Neuron (in vitro differentiated cells): ENCODE measurements at regions not wholly inside any gene's neighbourhood (a gene's known extent, or its start where the extent isn't known, plus 50 kb on each side); places are given as distances from the start of the nearest gene placed in this dataset.

ENCODE experiments used
- H2AFZ ChIP-seq: one replicate; pipeline ENCODE4 v1.6.1; 2013; ENCODE audit warnings: low read depth, mild to moderate bottlenecking, inconsistent platforms, low read length, moderate library complexity
- H3K27me3 ChIP-seq: one replicate; pipeline ENCODE4 v1.6.1; 2013; ENCODE audit warnings: low read length; ENCODE audit not compliant: insufficient read depth
- H3K36me3 ChIP-seq: one replicate; pipeline ENCODE4 v1.6.1; 2013; ENCODE audit warnings: low read length; ENCODE audit not compliant: insufficient read depth
- H3K4me1 ChIP-seq: one replicate; pipeline ENCODE4 v1.6.1; 2013; ENCODE audit warnings: low read length; ENCODE audit not compliant: insufficient read depth
- H3K4me3 ChIP-seq: 2 replicates; pipeline ENCODE4 v1.5.1; 2013; ENCODE audit warnings: mild to moderate bottlenecking, low read length, moderate library complexity
- H3K9me3 ChIP-seq: one replicate; pipeline ENCODE4 v1.6.1; 2013; ENCODE audit warnings: low read length

DNA sequence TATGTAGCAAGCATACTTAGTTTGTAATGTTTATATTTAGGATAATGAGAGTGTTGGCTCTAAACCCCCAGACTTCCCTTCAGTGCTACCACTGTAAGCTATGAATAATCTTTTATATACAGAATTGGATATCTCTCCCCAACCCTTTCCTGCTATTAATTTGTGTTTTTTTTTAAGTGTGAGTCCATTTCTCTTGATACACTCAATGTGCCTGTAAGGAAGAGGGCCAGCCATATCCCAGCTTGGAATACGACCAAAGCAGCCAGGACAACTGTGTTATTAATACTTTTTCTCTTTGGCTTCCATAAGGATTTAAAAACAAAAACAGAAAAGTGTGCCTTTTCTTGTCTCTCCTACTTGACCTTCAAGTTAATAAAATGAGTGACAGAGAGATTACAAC lies 116.7 kb downstream of the SNAPC1 start:
- no peak overlapping the region for H2AFZ ChIP-seq
- no peaks in the 10 kb centered on the region for H3K9me3 ChIP-seq
- H3K36me3 ChIP-seq = no peaks in the 10 kb centered on the region
- no peaks in the 10 kb centered on the region for H3K27me3 ChIP-seq
- H3K4me3 ChIP-seq = no peak overlapping the region
- no peaks in the 10 kb centered on the region for H3K4me1 ChIP-seq

GRCh38 chr14:61881046-61881445 lies 118.8 kb downstream of the SNAPC1 start:
- Histone ChIP-seq H3K27me3 (no peaks in the 10 kb centered on the region), H3K4me3 (no peak overlapping the region), H3K9me3 (no peaks in the 10 kb centered on the region), H3K4me1 (no peaks in the 10 kb centered on the region), H3K36me3 (no peaks in the 10 kb centered on the region), H2AFZ (no peak overlapping the region)

- Histone ChIP-seq H3K4me1 (no peaks in the 10 kb centered on the region), H3K27me3 (no peaks in the 10 kb centered on the region), H2AFZ (no peak overlapping the region), H3K4me3 (no peak overlapping the region), H3K36me3 (no peaks in the 10 kb centered on the region), H3K9me3 (no peaks in the 10 kb centered on the region)
Measured at GRCh38 chr14:61884711-61885110, 122.5 kb downstream of the SNAPC1 start.

DNA sequence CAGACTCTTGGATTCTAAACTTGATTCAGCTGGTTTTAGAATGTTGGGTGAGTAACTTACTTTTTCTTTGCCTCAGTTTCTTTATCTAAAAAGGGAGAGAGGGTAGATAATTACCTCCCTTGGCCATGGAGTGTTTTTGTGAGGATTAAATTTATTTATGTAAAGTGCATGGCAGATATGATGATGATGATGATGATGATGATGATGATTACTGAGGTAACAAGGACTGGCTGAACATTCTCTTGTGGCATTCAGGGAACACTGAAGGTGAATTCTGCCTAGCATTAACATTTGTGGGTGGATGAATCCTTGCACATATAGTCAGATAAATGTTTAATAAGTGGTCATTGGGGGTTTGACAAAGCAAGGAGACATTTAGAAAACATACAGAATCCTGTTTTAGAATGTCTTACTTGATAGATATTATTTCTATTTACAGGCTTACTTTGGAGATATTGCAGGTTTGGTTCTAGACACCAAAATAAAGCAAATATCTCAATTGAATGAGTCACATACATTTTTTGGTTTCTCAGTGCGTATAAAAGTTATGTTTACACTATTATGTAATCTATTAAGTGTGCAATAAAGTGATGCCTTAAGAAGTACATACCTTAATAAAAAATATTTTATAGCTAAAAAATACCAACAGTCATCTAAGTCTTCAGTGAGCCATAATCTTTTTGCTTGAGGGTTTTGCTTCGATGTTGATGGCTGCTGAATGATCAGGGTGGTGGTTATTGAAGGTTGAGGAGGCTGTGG lies 123.2 kb downstream of the SNAPC1 start:
- H2AFZ ChIP-seq = no peak overlapping the region
- no peaks in the 10 kb centered on the region for H3K9me3 ChIP-seq
- H3K4me1 ChIP-seq = no peaks in the 10 kb centered on the region
- H3K36me3 ChIP-seq = no peaks in the 10 kb centered on the region
- H3K4me3 ChIP-seq = no peak overlapping the region
- no peaks in the 10 kb centered on the region for H3K27me3 ChIP-seq

GRCh38 chr14:61887628-61888027 lies 125.4 kb downstream of the SNAPC1 start:
- Histone ChIP-seq H3K4me1 (no peaks in the 10 kb centered on the region), H3K9me3 (no peaks in the 10 kb centered on the region), H3K36me3 (no peaks in the 10 kb centered on the region), H2AFZ (no peak overlapping the region), H3K4me3 (no peak overlapping the region), H3K27me3 (no peaks in the 10 kb centered on the region)

GRCh38 chr14:61889914-61890351 lies 127.7 kb downstream of the SNAPC1 start:
- Histone ChIP-seq H3K27me3 (no peaks in the 10 kb centered on the region), H3K9me3 (no peaks in the 10 kb centered on the region), H2AFZ (no peak overlapping the region), H3K4me3 (no peak overlapping the region), H3K36me3 (no peaks in the 10 kb centered on the region), H3K4me1 (no peaks in the 10 kb centered on the region)

GRCh38 chr14:61891170-61891569 lies 128.9 kb downstream of the SNAPC1 start:
- Histone ChIP-seq H3K9me3 (no peaks in the 10 kb centered on the region), H3K36me3 (no peaks in the 10 kb centered on the region), H2AFZ (no peak overlapping the region), H3K4me3 (no peak overlapping the region), H3K27me3 (no peaks in the 10 kb centered on the region), H3K4me1 (no peaks in the 10 kb centered on the region)

DNA sequence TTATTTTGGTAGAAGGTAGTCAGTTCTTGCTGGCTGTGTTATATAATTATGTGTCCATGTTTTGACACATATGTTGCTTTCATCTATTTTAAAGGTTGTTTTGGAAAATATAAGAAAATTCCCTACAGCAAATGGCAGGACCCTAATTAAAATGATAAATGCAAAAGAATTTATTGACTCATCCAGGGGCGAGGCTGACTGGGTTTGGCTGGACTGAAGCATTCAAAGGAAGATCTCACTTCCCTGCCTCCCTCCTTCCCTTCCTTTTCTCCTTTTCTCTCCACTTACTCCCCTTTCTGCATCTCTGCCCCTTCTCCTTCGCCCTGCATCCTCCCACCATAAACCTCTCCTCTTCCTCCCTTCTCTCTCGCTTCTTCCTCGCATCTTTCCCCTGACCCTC lies 129.6 kb downstream of the SNAPC1 start:
- no peak overlapping the region for H2AFZ ChIP-seq
- H3K9me3 ChIP-seq = no peaks in the 10 kb centered on the region
- no peak overlapping the region for H3K4me3 ChIP-seq
- H3K4me1 ChIP-seq = no peaks in the 10 kb centered on the region
- H3K27me3 ChIP-seq = no peaks in the 10 kb centered on the region
- no peaks in the 10 kb centered on the region for H3K36me3 ChIP-seq

GRCh38 chr14:61893371-61893940 lies 131.2 kb downstream of the SNAPC1 start:
- H2AFZ ChIP-seq = no peak overlapping the region
- H3K9me3 ChIP-seq = no peaks in the 10 kb centered on the region
- no peak overlapping the region for H3K4me3 ChIP-seq
- no peaks in the 10 kb centered on the region for H3K4me1 ChIP-seq
- H3K27me3 ChIP-seq = no peaks in the 10 kb centered on the region
- no peaks in the 10 kb centered on the region for H3K36me3 ChIP-seq

DNA sequence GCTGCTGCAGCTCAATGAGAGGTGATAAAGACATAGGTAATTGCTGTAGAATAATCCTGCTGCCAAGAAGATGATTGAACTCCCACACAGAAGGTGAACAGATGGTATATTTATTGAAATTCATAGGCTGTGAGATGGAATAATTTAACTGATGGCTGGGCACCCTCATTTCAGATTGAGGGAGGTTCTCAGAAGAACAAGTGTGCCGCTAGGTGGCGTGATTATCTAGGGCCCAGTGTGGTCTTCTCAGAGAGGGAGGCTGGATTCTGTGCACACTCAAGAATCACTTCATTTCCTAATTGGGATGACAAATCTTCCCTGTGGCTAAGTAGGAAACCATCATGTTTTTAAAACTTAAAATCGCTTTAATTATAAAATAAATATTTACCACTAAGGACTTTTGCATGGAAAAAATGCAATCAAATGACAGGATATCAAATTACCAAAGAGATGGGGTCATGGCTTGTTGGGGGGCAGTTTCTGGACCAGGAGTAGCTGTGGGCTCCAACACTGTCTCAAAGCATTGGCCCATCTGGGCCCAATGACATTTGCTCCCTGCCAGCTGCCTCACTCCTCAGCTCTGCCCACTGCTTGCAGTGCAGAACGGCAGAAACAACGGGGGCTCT lies 132.3 kb downstream of the SNAPC1 start:
- Histone ChIP-seq H3K4me1 (no peaks in the 10 kb centered on the region), H3K27me3 (no peaks in the 10 kb centered on the region), H2AFZ (no peak overlapping the region), H3K4me3 (no peak overlapping the region), H3K36me3 (no peaks in the 10 kb centered on the region), H3K9me3 (no peaks in the 10 kb centered on the region)

- Histone ChIP-seq H3K36me3 (no peaks in the 10 kb centered on the region), H3K9me3 (no peaks in the 10 kb centered on the region), H2AFZ (no peak overlapping the region), H3K4me1 (no peaks in the 10 kb centered on the region), H3K27me3 (no peaks in the 10 kb centered on the region), H3K4me3 (no peak overlapping the region)
Measured at GRCh38 chr14:61897300-61897699, 135.1 kb downstream of the SNAPC1 start.

DNA sequence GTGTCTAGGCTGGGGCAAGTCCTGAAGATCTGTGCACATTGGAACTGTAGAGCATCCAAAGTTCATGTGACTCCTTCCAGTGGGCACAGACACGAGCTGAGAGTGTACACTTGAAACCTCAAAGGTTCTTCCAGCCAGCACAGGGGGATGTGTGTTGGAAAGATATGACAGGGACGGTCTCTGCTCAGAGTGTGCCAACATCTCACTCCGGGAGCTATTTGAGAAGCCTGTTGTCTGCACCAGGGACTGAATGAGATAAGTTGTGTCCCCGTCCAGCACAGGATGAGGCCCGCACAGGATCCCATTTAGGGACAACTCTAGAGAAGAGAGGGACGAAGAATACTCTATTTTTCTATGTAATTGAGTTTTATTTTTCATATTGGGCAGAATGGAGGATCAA lies 136.3 kb downstream of the SNAPC1 start:
- H3K36me3 ChIP-seq = no peaks in the 10 kb centered on the region
- H3K9me3 ChIP-seq = no peaks in the 10 kb centered on the region
- no peak overlapping the region for H2AFZ ChIP-seq
- H3K4me3 ChIP-seq = no peak overlapping the region
- no peaks in the 10 kb centered on the region for H3K4me1 ChIP-seq
- no peaks in the 10 kb centered on the region for H3K27me3 ChIP-seq

DNA sequence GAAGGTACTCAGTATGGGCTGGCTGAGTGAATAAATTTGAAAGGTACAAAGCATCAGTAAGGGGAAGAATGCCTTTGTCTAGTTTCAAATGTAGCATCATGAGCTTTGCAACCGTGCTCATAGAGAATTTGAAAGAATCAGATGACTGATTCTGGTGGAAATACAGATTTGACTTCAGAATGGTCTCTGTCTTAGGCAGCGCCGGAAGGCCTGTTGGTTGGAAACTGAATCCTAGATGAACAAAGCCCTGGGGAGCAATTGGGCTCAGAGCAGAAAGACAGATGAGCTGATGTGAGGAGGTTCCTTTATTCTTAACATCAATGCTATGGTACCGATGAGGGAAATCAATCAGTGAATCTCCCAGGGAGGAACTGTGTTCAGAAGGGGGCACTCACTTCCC lies 137.3 kb downstream of the SNAPC1 start:
- no peak overlapping the region for H3K4me3 ChIP-seq
- no peaks in the 10 kb centered on the region for H3K36me3 ChIP-seq
- H3K9me3 ChIP-seq = no peaks in the 10 kb centered on the region
- H3K27me3 ChIP-seq = no peaks in the 10 kb centered on the region
- H3K4me1 ChIP-seq = no peaks in the 10 kb centered on the region
- no peak overlapping the region for H2AFZ ChIP-seq
